HG02852 (cell line): ENCODE measurements at regions not wholly inside any gene's neighbourhood (a gene's known extent, or its start where the extent isn't known, plus 50 kb on each side); places are given as distances from the start of the nearest gene placed in this dataset.
"Not testable (repeated sequence)": the region's sequence is repeated elsewhere in the genome, so short reads cannot be mapped to it uniquely, and the experiment has no call there.

Source experiments
- ATAC-seq: cut with Tn5 transposase; IDR thresholded peaks from one replicate; pipeline ENCODE4 v1.9.1; 2021; ENCODE audit warnings: mild to moderate bottlenecking, moderate library complexity; ENCODE audit not compliant: unreplicated experiment

DNA sequence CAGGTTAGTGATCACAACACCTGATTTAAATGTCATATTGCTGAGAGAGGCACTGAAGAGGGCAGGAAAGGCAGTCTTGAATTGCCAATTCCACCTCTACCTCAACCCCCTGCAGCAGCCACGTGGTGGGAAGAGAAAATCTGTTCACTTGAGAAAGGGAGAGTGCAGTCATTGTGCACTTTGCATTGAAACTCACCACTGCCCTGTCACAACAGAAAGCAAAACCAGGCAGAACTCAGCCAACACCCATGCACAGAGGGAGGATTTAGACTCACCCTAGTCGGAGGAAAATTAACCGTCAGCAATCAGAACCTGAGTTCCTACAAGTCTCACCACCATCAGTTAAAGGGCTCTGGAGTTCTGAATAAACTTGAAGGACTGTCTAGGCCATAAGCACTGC is 1040.2 kb downstream of the HACE1 start:
- no peak for ATAC-seq

DNA sequence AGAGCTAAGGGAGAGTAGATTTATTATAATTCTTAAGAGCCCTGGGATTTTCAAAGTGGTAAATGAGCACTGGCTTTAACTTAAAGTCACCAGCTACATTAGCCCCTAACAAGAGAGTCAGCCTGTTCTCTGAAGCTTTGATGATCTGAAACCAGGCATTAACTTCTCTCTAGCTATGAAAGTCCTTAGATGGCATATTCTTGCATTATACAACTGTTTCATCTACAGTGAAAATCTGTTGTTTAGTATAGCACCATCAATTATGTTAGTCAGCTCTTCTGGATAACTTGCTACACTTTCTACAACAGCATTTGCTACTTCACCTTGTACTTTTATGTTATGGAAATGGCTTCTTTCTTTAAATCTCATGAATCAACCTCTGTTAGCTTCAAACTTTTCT is 1046.7 kb downstream of the HACE1 start:
- no peak for ATAC-seq

DNA sequence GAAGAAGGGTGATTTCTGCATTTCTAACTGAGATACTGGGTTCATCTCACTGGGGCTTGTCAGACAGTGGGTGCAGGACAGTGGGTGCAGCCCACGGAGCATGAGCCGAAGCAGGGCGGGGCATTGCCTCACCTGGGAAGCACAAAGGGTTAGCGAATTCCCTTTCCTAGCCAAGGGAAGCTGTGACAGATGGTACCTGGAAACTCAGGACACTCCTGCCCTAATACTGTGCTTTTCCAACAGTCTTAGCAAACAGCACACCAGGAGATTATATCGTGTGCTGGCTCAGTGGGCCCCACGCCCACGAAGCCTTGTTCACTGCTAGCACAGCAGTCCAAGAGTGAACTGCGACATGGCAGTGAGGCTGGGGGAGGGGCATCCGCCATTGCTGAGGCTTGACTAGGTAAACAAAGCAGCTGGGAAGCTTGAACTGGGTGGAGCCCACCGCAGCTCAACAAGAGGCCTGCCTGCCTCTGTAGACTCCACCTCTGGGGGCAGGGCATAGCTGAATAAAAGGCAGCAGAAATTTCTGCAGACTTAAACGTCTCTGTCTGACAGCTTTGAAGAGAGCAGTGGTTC is 1057.7 kb downstream of the HACE1 start:
- not testable (repeated sequence) for ATAC-seq

DNA sequence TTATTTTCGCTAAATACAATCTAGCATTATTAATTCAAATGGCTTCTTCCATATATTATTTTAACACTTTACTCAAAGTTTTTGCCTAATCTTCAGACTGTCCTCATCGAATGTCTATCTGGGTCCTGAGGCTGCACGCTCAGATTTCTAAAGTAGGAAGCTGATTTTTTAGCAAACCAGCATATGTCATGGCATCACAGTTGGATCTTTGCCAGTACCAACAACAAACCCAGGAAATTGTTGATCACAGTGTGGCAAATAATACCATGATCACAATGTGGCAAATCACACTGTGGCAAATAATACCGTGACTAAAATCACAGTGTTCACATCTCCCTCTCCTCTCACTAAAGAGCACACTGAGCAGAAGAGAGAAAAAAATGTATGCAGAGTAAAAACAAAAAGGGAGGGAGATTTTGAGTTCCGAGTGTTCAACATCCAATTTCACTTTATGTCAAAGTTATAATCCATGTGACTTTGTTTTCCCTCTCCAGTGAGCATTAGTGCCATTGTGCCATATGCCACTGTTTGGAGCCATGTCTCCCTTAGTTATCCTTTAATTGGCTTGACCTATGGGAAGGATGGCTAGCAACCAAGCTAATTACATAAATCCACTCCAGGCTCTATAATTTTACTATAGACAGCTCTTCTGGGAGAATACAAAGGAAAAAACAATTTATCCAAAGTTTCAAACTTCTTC is 1059.6 kb downstream of the HACE1 start:
- no peak for ATAC-seq

DNA sequence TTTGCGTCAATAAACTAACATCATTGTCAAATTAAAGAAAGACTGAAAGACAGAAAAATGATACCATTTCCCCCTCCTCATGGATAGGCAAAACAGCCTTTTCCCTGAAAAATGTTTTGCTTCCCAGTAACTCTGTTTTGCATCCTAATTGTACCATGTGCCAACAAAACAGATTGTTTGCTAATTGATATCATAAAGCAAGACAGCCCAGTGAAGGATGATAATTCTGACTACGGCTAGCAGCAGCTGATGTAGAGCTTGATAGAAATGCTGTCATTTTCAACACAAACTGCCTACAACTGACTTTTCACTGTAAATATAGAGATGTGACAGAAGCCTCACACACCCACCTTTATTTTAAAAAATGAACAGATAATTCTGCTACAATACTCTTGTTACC is 1061.6 kb downstream of the HACE1 start:
- ATAC-seq, result no peak

DNA sequence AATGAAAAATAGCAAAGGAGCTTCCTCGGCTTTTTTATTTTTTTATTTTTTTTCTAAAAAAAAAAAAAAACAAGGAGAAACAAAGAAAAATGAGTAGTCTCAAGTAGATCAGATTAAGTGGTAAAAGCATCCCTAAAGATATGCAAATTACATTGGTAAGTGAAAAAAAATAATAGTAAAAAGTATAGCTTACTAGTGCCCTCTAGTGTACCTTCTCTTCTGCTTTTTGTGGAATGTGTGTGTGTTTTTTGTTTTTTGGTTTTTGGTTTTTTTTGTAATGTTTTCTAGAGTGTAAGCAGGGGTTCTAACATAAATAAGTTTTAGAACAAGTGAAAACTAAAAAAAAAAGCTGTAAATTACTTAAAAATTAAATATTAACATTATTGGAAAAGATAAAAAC is 1062.0 kb downstream of the HACE1 start:
- no peak for ATAC-seq

DNA sequence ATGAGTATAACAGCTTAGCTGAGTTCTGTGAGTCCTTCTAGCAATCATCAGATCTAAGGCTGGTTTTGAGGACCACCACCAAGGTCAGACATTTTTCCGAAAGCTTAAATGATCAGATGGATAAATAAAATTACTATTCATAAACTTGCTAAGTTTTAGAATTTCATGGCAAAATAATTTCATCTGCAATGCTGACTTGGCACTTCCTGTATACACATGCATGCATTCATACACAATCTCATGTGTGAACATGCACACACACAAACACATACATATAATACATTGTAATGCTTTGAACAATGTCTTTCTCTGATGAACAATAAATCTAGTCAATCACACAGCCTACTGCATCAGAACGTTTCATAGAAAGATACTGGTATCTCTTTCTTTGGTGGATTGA is 1068.3 kb downstream of the HACE1 start:
- no peak for ATAC-seq

DNA sequence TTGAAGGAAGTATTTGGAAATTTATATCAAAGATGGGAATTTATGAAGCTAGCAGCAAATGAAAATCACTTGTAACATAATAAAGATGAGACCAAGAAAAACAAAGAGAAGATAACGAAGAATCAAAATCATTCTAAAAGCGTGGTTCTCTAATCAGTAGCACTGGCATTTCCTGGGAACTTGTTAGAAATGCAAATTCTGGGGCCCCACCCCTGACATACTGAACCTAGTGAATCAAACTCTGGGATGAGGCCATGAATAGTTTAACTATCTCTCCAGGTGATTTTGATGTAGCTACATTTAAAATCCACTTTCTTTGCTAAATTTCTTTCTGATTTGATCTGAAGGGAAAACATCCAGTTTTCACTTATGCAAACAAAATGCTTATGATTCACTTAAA is 1075.6 kb downstream of the HACE1 start:
- ATAC-seq, result no peak

DNA sequence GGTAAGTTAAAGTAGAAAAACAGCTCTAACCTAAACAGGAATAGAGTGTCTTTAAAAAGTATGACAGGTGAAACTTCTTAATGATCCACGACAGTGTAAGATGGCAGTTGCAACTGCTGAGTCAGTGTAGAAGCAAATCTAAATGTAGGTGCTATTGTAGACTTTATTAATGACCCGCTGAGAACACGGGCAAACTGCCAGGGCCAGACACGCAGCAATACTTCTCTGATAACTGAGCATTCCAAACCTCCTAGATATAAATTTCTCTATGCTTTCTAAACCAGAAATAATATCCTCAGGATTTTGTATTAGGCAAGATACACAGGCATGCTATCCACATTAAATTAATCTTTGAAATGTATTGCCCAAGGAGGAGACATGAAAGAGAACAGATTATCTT is 1076.4 kb downstream of the HACE1 start:
- ATAC-seq, result no peak

DNA sequence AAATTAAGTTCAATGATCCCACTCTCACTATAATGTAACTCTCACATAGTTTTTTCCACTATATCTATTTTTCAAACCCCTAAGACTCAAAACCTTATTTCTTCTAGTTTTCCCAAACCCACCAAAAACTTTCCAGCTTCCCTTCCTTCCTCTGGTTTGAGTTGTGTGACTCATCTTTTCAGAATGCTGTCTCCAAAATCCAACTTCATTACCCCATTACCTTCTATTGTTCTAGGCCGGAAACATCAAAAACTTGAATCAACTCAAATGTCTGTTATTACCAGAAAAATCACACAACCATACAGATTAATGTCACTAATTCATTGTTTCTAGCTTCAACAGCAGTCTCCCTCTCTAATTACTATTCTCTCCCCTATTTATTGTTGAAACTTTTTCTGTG is 1090.3 kb downstream of the HACE1 start:
- no peak for ATAC-seq

DNA sequence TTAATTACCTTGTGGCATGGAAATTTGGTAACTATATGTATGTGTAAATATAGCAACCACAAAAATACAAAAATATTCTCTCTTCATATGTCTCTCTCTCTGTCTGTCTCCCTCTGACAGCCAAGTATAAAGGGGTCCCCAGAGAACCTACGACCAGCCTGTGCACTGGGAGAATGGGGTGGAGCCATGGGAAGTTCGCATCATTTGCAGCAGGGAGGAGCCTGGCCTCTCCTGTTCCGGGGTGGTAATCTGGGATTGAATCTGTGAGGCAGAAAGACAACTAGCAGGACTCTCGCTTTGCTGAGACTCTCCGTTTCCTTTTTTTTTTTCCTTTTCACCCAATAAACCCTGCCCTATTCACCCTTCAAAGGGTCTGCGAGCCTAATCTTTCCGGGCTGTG is 1109.1 kb downstream of the HACE1 start:
- no peak for ATAC-seq

DNA sequence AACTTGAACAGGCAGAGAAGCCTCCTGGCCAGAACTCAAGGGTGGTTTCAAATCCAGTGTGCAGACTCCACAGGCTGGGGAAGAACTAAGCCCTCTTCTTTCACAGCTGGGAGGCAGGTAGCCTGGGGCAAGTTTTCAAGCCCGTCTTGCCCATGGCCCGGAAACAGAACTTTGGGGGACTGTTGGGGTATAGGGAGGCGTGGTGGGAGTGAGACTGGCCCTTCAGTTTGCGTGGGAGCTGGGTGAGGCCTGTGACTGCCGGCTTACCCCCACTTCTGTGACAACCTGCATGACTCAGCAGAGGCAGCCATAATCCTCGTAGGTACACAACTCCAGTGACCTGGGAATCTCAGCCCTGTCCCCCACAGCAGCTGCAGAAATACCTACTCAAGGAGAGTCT is 1125.7 kb downstream of the HACE1 start:
- no peak for ATAC-seq

DNA sequence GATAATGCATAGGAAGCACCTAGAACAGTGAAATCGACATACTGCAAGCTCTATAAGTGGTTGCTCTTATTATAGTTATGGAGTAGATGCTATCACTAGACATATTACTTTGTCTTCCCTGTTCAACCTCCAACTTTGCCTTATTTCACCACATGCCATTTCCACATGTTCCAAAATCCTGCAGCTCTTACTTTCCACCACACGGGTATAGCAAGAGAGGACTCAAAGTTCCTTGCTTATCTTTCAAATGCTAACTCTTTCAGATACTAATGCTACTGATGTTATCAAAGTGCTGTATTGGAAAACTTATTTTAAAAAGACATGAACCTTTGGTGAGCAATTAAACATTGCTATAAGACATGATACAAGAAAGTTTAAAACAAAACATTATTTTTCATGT is 1130.1 kb downstream of the HACE1 start:
- ATAC-seq, result no peak

DNA sequence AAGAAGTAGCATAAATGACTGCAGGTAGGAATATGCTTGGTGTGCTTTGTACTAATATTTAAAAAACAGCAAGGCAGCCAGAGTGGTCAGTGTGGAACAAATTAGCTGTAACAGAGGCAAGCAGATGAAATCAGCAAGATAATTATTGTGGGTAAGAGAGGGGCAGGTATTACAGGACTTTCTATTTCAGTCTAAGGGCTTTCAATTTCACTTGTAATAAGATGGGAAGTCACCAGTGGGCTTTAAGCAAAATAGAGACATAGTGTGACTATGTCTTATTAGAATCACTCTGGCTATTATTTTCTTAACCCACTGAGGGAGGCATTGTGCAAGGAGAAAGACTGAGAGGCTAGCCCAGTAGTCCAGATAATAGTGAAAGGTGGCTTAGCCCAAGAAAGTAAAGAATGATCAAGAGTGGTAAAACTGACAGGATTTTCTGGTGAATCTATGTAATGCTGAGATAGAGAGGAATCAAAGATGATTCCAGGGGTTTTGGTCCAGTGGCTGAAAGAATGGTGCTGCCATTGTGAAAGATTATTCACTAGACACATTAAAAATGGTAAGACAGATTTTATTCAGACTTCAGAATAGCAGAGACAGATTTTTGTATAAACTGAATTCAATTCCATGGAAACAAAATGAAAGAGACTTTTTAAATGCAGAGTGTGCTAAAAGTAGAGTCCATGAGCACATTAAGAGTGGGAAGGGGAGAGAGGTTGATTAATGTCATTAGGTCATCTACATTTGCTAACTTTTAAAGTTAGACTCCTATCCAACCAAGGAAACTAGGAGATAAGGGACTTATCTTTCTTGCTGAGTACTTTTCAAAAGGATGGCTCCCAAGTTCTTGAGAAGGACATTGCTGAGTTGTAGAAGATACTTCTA is 1136.0 kb downstream of the HACE1 start:
- peak; percentile 79 for ATAC-seq

DNA sequence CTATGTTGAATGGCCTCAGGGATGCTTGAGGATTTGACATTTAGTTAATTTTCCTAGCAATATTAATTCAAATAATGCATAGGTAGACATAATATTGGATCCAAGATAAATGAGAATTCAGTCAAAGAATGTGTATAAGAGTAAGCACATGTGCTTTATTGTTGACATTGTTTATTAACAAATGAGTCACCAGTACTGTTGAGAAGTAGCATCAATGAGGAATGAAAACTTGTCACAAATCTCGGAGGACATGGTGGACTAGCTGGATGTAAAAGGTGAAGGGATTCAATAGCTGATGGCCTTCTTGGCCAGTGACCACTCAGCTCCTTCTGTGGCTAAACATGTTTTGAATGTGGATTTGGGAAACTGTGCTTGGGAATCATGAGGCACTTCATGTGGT is 1137.0 kb downstream of the HACE1 start:
- no peak for ATAC-seq

DNA sequence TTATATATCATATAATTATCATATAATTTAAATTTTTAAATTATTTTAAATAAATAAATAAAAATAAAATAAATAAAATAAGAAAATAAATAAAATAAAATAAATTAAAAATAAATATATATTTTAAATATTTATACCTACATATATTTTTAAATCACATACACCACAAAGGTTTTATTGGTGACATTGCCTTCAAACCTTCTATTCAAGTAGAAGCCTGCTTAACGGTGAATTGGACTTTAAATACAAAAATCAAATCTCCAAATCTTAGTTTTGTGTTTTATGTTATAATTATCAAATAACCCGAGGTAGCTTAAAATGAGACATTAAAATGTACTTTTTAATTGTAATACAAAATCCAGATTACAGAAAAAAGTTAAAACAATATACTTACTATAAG is 1137.8 kb downstream of the HACE1 start:
- ATAC-seq, result no peak

DNA sequence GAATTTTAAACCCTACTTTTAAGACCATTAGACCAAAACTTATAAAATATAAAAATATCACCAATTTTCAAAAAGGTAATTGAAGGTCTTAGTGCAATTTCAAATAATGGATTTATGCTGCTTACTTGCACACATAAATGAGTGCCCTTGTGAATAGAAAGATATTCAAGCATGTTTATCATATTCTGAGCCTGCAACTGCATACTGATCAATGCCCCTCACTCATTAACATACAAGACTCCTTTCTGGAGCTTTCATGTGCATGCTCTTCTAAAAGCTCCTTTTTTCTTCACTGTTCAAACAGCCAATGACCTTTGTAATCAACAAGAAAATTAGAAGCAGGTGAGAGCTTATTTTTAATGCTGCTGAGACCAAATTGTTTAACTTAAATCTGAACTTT is 1139.3 kb downstream of the HACE1 start:
- no peak for ATAC-seq

DNA sequence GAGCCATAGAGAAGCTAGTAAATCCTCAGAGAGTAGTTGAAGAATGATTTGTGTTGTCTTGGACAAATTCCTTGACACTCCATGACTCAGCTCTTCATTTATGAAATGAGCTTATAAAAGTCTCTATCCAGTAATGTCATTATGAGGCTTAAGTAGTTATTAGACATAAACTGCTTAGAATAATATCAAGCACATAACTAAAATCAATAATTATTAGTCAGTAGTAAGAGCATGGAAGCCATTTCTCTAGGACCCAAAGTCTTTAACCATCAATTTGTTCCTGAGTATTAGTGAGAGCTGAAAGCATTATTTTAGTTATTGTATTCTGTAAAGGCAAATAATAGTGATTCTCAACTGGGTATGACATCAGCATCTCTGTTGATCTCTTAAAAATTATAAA is 1140.2 kb downstream of the HACE1 start:
- no peak for ATAC-seq

DNA sequence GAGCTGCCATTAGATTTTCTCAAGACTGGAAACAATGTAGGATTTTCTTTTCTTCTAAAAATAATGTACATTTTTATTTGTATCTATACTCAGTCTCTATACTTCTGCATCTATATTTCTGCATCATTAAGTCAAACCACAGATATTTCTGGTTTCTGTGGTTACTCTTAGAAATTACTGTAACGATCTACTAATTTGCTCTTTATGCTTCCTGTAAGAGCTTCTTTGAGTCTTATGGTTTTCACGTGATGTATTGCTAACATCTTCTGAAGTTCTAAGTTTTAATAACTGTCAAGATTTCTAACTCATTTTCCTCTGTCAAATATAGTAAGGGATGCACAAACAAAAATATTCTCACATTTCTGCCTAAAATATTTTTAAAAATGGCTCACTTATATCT is 1144.5 kb downstream of the HACE1 start:
- no peak for ATAC-seq

DNA sequence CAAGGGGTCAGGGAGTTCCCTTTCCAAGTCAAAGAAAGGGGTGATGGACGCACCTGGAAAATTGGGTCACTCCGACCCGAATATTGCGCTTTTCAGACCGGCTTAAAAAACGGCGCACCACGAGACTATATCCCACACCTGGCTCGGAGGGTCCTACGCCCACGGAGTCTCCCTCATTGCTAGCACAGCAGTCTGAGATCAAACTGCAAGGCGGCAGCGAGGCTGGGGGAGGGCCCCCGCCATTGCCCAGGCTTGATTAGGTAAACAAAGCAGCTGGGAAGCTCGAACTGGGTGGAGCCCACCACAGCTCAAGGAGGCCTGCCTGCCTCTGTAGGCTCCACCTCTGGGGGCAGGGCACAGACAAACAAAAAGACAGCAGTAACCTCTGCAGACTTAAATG is 1150.5 kb downstream of the HACE1 start:
- not testable (repeated sequence) for ATAC-seq

DNA sequence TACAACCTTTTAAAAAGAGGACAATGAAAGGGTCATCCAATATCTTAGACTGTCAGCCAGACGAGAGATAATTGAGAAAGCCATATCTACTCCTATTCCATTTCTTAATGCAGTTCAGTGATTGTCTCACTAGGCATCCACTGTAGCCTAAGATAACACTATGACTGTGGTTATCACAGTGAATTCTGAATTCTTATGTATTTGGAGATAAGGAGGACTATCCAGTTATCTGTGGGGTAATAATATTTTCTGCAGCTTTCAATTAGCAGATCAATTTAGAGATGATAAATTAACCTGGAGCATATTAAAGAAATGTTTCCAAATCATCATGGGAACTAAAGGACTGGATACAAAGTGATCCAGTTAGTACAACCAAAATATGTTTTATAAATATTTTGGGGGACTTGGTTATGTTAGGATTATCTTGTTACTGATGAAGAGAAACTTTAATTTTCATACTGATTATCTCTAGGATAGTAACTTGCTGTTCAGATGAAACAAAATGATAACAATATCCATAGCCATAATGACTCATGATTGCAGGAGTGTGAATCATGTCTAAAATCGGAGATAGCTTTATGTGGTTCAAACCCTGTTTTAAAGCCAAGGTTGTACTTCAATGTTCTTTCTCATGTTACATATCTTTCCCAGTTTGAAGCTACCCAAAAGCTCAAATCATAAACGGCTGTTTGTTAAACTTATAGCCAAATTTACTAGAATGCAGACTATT is 1152.0 kb downstream of the HACE1 start:
- no peak for ATAC-seq
